DND-41 (cell line): ENCODE measurements at regions not wholly inside any gene's neighbourhood (a gene's known extent, or its start where the extent isn't known, plus 50 kb on each side); places are given as distances from the start of the nearest gene placed in this dataset.
"Not testable (repeated sequence)": the region's sequence is repeated elsewhere in the genome, so short reads cannot be mapped to it uniquely, and the experiment has no call there.

Experiments
- CTCF ChIP-seq: IDR thresholded peaks from 2 replicates; pipeline ENCODE4 v1.5.1; 2012; ENCODE audit warnings: borderline replicate concordance, low read length, moderate library complexity, mild to moderate bottlenecking; ENCODE audit not compliant: poor library complexity, severe bottlenecking; ENCODE audit errors: extremely low read depth
- EZH2 ChIP-seq: IDR thresholded peaks from 3 replicates; pipeline ENCODE4 v1.6.1; 2012; ENCODE audit warnings: borderline replicate concordance, low read depth, mild to moderate bottlenecking, moderate library complexity, low read length, inconsistent platforms; ENCODE audit not compliant: severe bottlenecking

DNA sequence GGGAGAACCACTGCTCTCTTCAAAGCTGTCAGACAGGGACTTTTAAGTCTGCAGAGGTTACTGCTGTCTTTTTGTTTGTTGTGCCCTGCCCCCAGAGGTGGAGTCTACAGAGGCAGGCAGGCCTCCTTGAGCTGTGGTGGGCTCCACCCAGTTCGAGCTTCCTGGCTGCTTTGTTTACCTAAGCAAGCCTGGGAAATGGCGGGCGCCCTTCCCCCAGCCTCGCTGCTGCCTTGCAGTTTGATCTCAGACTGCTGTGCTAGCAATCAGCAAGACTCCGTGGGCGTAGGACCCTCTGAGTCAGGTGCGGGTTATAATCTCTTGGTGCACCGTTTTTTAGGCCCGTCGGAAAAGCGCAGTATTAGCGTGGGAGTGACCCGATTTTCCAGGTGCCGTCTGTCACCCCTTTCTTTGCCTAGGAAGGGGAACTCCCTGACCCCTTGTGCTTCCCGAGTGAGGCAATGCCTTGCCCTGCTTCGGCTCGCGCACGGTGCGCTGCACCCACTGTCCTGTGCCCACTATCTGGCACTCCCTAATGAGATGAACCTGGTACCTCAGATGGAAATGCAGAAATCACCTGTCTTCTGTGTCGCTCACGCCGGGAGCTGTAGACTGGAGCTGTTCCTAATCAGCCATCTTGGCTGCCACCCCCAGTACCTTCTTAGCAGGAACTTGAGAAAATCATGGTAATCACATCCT, 56.1 kb upstream of the TNFAIP8 start:
- not testable (repeated sequence) for TF ChIP-seq CTCF, EZH2
